DND-41 (cell line): ENCODE measurements at regions not wholly inside any gene's neighbourhood (a gene's known extent, or its start where the extent isn't known, plus 50 kb on each side); places are given as distances from the start of the nearest gene placed in this dataset.

Source experiments
- EZH2 ChIP-seq: IDR thresholded peaks from 3 replicates; pipeline ENCODE4 v1.6.1; 2012; ENCODE audit warnings: borderline replicate concordance, low read depth, mild to moderate bottlenecking, moderate library complexity, low read length, inconsistent platforms; ENCODE audit not compliant: severe bottlenecking
- TF ChIP-seq, protein P1 (sequence below): IDR thresholded peaks from 2 replicates; pipeline ENCODE4 v1.5.1; 2012; ENCODE audit warnings: borderline replicate concordance, low read length, moderate library complexity, mild to moderate bottlenecking; ENCODE audit not compliant: poor library complexity, severe bottlenecking; ENCODE audit errors: extremely low read depth

DNA sequence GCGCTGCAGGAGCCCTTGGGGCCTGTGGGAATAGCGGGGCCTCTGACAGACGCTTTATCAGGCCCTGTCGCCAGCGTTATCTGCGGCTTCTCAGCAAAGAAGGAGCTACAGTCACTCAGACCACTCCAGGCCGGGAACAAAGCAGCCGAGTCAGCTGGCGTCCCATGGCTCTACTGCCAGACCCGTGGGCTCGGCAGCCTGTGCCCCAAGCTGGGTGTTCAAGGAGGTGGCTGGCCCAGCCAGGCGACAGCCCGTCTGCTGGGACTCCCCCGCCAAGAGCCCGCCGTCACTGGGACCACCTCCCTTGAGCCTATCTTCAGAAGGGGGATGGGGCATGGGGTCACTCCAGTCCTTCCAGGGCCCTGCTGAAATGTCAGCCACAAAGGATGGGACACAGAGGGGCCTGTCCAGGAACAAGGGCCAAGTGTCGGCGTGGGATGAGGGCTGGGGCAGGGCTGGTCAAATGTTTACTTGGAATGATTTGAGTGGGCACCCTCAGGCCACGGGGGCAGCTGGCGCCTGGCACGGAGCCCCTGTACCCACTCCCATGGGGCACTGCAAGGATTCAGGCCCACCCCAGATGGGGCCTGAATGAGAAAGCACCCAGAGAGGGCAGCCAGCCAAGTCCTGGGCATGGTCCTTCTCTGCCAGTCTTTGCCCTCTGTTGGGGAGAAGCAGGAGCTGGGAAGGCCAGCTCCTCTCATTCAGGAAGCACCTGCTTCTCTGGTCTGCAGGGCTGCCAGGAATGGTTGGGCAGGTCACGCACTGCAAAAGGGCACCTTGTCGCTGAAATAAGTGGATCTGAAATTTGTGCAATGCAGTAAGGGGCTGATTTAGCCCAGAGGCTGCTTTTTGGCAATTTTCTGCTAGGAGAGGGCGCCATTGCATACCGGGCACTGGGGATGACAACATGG lies 148.3 kb downstream of the SMAD6 start:
- TF ChIP-seq, protein P1, sequence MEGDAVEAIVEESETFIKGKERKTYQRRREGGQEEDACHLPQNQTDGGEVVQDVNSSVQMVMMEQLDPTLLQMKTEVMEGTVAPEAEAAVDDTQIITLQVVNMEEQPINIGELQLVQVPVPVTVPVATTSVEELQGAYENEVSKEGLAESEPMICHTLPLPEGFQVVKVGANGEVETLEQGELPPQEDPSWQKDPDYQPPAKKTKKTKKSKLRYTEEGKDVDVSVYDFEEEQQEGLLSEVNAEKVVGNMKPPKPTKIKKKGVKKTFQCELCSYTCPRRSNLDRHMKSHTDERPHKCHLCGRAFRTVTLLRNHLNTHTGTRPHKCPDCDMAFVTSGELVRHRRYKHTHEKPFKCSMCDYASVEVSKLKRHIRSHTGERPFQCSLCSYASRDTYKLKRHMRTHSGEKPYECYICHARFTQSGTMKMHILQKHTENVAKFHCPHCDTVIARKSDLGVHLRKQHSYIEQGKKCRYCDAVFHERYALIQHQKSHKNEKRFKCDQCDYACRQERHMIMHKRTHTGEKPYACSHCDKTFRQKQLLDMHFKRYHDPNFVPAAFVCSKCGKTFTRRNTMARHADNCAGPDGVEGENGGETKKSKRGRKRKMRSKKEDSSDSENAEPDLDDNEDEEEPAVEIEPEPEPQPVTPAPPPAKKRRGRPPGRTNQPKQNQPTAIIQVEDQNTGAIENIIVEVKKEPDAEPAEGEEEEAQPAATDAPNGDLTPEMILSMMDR, result no peak
- TF ChIP-seq EZH2, result no peak
